ENCODE measurements at regions not wholly inside any gene's neighbourhood (a gene's known extent, or its start where the extent isn't known, plus 50 kb on each side); places are given as distances from the start of the nearest gene placed in this dataset.

DNA sequence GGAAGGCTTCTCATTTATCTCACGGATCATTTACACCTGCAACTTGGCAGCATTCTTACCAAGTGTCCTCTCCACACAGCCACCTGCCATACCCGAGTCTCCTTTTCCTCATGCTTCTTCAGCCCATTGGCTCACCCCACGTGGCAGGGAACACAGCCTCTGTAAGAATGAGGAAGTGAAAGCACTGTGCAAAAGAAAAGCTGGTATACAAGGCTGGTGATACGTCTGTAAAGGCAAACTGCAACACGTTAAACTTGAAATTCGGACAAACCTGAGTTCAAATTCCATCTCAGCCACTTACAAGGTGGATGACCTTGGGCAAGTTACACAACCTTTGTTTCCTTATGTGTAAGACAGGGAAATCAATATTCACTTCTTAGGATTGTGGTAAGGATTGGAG is 164.0 kb upstream of the RASGEF1B start:
- no peak for DNase-seq (ENCODE audit: low read depth in 2 of 2)
- no peaks in the 10 kb centered on the region for H3K9me3 ChIP-seq (ENCODE audit: control insufficient read depth, insufficient read depth, low read depth, low read length)
- H3K27ac ChIP-seq (ENCODE audit: insufficient read depth, low read length): no peak overlapping the region
- H3K36me3 ChIP-seq (ENCODE audit: control insufficient read depth, insufficient read depth, low read length): no peaks in the 10 kb centered on the region
- no peak overlapping the region for H3K4me2 ChIP-seq (ENCODE audit: extremely low read depth, insufficient read depth, low read length)
- H3K79me2 ChIP-seq (ENCODE audit: control insufficient read depth, insufficient read depth, low read length): no peaks in the 10 kb centered on the region
- no peak overlapping the region for H3K9ac ChIP-seq (ENCODE audit: insufficient read depth, low read length)
- H3K4me1 ChIP-seq (ENCODE audit: control insufficient read depth, extremely low read depth, insufficient read depth, low read length): peaks cover 6% of the 10 kb centered on the region
- no peaks in the 10 kb centered on the region for H3K27me3 ChIP-seq (ENCODE audit: control insufficient read depth, insufficient read depth, low read length)
- no peak overlapping the region for H2AFZ ChIP-seq (ENCODE audit: low read length)
- no peak overlapping the region for H3K4me3 ChIP-seq (replicated peaks in 1 of 4; ENCODE audit: control extremely low read depth in 1 of 4, insufficient read depth in 1 of 4, low read depth in 3 of 4, low read length in 4 of 4)
- no peaks in the 10 kb centered on the region for H4K20me1 ChIP-seq (ENCODE audit: control insufficient read depth, extremely low read depth, insufficient read depth, low read length)
- TF ChIP-seq EZH2 (IDR thresholded peaks at IDR 0.05; ENCODE audit: low read length, missing control alignments): no peak
- TF ChIP-seq, protein P1, sequence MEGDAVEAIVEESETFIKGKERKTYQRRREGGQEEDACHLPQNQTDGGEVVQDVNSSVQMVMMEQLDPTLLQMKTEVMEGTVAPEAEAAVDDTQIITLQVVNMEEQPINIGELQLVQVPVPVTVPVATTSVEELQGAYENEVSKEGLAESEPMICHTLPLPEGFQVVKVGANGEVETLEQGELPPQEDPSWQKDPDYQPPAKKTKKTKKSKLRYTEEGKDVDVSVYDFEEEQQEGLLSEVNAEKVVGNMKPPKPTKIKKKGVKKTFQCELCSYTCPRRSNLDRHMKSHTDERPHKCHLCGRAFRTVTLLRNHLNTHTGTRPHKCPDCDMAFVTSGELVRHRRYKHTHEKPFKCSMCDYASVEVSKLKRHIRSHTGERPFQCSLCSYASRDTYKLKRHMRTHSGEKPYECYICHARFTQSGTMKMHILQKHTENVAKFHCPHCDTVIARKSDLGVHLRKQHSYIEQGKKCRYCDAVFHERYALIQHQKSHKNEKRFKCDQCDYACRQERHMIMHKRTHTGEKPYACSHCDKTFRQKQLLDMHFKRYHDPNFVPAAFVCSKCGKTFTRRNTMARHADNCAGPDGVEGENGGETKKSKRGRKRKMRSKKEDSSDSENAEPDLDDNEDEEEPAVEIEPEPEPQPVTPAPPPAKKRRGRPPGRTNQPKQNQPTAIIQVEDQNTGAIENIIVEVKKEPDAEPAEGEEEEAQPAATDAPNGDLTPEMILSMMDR (conservative IDR thresholded peaks at IDR 0.05 in 1 of 2, IDR thresholded peaks at IDR 0.05 in 1 of 2; ENCODE audit: low read depth in 1 of 2, low read length in 2 of 2): no peak

- H4K20me1 ChIP-seq (ENCODE audit: control insufficient read depth, extremely low read depth, insufficient read depth, low read length): no peaks in the 10 kb centered on the region
- H3K4me3 ChIP-seq (replicated peaks in 1 of 4; ENCODE audit: control extremely low read depth in 1 of 4, insufficient read depth in 1 of 4, low read depth in 3 of 4, low read length in 4 of 4): no peak overlapping the region
- H3K79me2 ChIP-seq (ENCODE audit: control insufficient read depth, insufficient read depth, low read length): no peaks in the 10 kb centered on the region
- no peaks in the 10 kb centered on the region for H3K36me3 ChIP-seq (ENCODE audit: control insufficient read depth, insufficient read depth, low read length)
- H3K9ac ChIP-seq (ENCODE audit: insufficient read depth, low read length): no peak overlapping the region
- H3K9me3 ChIP-seq (ENCODE audit: control insufficient read depth, insufficient read depth, low read depth, low read length): no peaks in the 10 kb centered on the region
- no peak for TF ChIP-seq EZH2 (IDR thresholded peaks at IDR 0.05; ENCODE audit: low read length, missing control alignments)
- TF ChIP-seq, protein P1 (conservative IDR thresholded peaks at IDR 0.05 in 1 of 2, IDR thresholded peaks at IDR 0.05 in 1 of 2; ENCODE audit: low read depth in 1 of 2, low read length in 2 of 2): no peak
- no peak overlapping the region for H3K27ac ChIP-seq (ENCODE audit: insufficient read depth, low read length)
- no peak overlapping the region for H2AFZ ChIP-seq (ENCODE audit: low read length)
- DNase-seq (ENCODE audit: low read depth in 2 of 2): no peak
- no peak overlapping the region for H3K4me2 ChIP-seq (ENCODE audit: extremely low read depth, insufficient read depth, low read length)
- peaks cover 6% of the 10 kb centered on the region for H3K4me1 ChIP-seq (ENCODE audit: control insufficient read depth, extremely low read depth, insufficient read depth, low read length)
- H3K27me3 ChIP-seq (ENCODE audit: control insufficient read depth, insufficient read depth, low read length): no peaks in the 10 kb centered on the region
These were observed 163.3 kb upstream of the RASGEF1B start for GRCh38 chr4:81634766-81635549.

DNA sequence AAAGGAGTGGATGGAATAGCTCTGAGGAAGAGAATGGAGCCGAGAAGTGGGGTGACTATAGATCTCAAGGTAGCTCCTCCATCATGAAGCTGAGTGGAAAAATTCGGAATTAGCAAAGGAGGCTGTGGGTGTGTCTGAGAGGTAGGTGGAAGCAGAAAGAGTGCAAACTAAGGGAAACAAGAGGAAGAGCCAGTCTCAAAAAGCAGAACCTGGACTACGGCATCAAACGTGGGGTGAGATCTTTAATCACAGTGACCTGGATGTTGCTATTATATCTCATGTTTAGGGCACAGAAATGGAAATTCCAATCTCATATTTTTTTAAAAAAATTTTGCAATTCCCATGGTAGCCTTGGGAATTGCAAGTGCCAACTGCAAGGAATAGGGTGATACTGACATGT is 162.5 kb upstream of the RASGEF1B start:
- no peak overlapping the region for H3K4me2 ChIP-seq (ENCODE audit: extremely low read depth, insufficient read depth, low read length)
- no peak overlapping the region for H3K9ac ChIP-seq (ENCODE audit: insufficient read depth, low read length)
- H3K4me1 ChIP-seq (ENCODE audit: control insufficient read depth, extremely low read depth, insufficient read depth, low read length): peaks cover 6% of the 10 kb centered on the region
- H3K9me3 ChIP-seq (ENCODE audit: control insufficient read depth, insufficient read depth, low read depth, low read length): no peaks in the 10 kb centered on the region
- H3K27ac ChIP-seq (ENCODE audit: insufficient read depth, low read length): no peak overlapping the region
- H2AFZ ChIP-seq (ENCODE audit: low read length): no peak overlapping the region
- no peaks in the 10 kb centered on the region for H4K20me1 ChIP-seq (ENCODE audit: control insufficient read depth, extremely low read depth, insufficient read depth, low read length)
- H3K4me3 ChIP-seq (replicated peaks in 1 of 4; ENCODE audit: control extremely low read depth in 1 of 4, insufficient read depth in 1 of 4, low read depth in 3 of 4, low read length in 4 of 4): no peak overlapping the region
- no peak for DNase-seq (ENCODE audit: low read depth in 2 of 2)
- no peaks in the 10 kb centered on the region for H3K27me3 ChIP-seq (ENCODE audit: control insufficient read depth, insufficient read depth, low read length)
- no peak for TF ChIP-seq EZH2 (IDR thresholded peaks at IDR 0.05; ENCODE audit: low read length, missing control alignments)
- TF ChIP-seq, protein P1 (conservative IDR thresholded peaks at IDR 0.05 in 1 of 2, IDR thresholded peaks at IDR 0.05 in 1 of 2; ENCODE audit: low read depth in 1 of 2, low read length in 2 of 2): no peak
- no peaks in the 10 kb centered on the region for H3K79me2 ChIP-seq (ENCODE audit: control insufficient read depth, insufficient read depth, low read length)
- no peaks in the 10 kb centered on the region for H3K36me3 ChIP-seq (ENCODE audit: control insufficient read depth, insufficient read depth, low read length)
